ENCODE measurements at regions not wholly inside any gene's neighbourhood (a gene's known extent, or its start where the extent isn't known, plus 50 kb on each side); places are given as distances from the start of the nearest gene placed in this dataset.
"Not testable (repeated sequence)": the region's sequence is repeated elsewhere in the genome, so short reads cannot be mapped to it uniquely, and the experiment has no call there.

GRCh38 chr9:27835746-27836145 is 262.5 kb upstream of the C9orf72 start:
- Histone ChIP-seq H3K36me3 (ENCODE audit: insufficient read depth, low read length) (no peaks in the 10 kb centered on the region), H3F3A (ENCODE audit: low read depth) (no peaks in the 10 kb centered on the region), H2AFZ (ENCODE audit: low read length) (no peak overlapping the region), H4K20me1 (ENCODE audit: insufficient read depth, low read length, poor library complexity, severe bottlenecking) (no peaks in the 10 kb centered on the region), H3K9me3 (ENCODE audit: insufficient read depth, low read depth, low read length) (peaks cover 2% of the 10 kb centered on the region; the same call in 1 of the 2 replicates), H3K9me2 (replicated peaks; ENCODE audit: low read depth, low read length) (no peaks in the 10 kb centered on the region), H3K79me2 (ENCODE audit: insufficient read depth, low read length) (no peaks in the 10 kb centered on the region), H3K4me1 (ENCODE audit: insufficient read depth, low read length, poor library complexity, severe bottlenecking) (no peaks in the 10 kb centered on the region), H3K27me3 (ENCODE audit: insufficient read depth, low read length, poor library complexity, severe bottlenecking) (no peaks in the 10 kb centered on the region), H3K4me3 (ENCODE audit: low read length, poor library complexity, severe bottlenecking) (no peak overlapping the region), H3K9ac (ENCODE audit: low read depth, low read length, poor library complexity, severe bottlenecking) (no peak overlapping the region), H3K4me2 (ENCODE audit: low read depth, low read length, poor library complexity, severe bottlenecking) (no peak overlapping the region)
- TF ChIP-seq CTCF (conservative IDR thresholded peaks at IDR 0.05; ENCODE audit: low read length) = no peak
- TF ChIP-seq EZH2phosphoT487 (IDR thresholded peaks at IDR 0.05; ENCODE audit: borderline replicate concordance) = no peak

GRCh38 chr9:27836661-27837401 is 263.6 kb upstream of the C9orf72 start:
- TF ChIP-seq EZH2phosphoT487 (IDR thresholded peaks at IDR 0.05; ENCODE audit: borderline replicate concordance) (no peak), CTCF (conservative IDR thresholded peaks at IDR 0.05; ENCODE audit: low read length) (no peak)

DNA sequence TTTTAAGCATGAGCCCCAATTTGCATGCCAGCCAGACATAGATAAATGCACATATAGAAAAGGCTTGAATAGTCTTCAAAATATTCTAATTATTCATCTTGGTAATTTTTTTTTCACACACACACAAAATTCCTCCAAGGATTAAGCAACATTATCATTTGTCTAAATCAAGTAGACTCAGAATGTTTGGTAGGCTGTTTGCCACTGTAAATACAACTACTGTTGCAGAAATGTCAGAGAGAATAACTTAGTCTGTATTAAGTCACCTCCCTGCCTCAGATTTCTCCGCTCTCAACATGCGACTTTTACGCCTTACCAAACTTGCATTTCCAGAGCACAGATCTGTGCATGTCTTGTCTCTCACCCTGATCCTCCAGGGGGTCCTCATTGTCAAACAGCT is 265.6 kb upstream of the C9orf72 start:
- Histone ChIP-seq H2AFZ (ENCODE audit: low read length) (no peak overlapping the region), H3K9ac (ENCODE audit: low read depth, low read length, poor library complexity, severe bottlenecking) (no peak overlapping the region), H3K9me2 (replicated peaks; ENCODE audit: low read depth, low read length) (no peaks in the 10 kb centered on the region), H3K79me2 (ENCODE audit: insufficient read depth, low read length) (no peaks in the 10 kb centered on the region), H3K4me1 (ENCODE audit: insufficient read depth, low read length, poor library complexity, severe bottlenecking) (no peaks in the 10 kb centered on the region), H3K4me3 (ENCODE audit: low read length, poor library complexity, severe bottlenecking) (no peak overlapping the region), H3K4me2 (ENCODE audit: low read depth, low read length, poor library complexity, severe bottlenecking) (no peak overlapping the region), H4K20me1 (ENCODE audit: insufficient read depth, low read length, poor library complexity, severe bottlenecking) (no peaks in the 10 kb centered on the region), H3K27me3 (ENCODE audit: insufficient read depth, low read length, poor library complexity, severe bottlenecking) (no peaks in the 10 kb centered on the region), H3K9me3 (ENCODE audit: insufficient read depth, low read depth, low read length) (peaks cover 2% of the 10 kb centered on the region; the same call in 1 of the 2 replicates), H3F3A (ENCODE audit: low read depth) (no peaks in the 10 kb centered on the region), H3K36me3 (ENCODE audit: insufficient read depth, low read length) (no peaks in the 10 kb centered on the region)
- TF ChIP-seq EZH2phosphoT487 (IDR thresholded peaks at IDR 0.05; ENCODE audit: borderline replicate concordance) (no peak), CTCF (conservative IDR thresholded peaks at IDR 0.05; ENCODE audit: low read length) (no peak)

More at GRCh38 chr9:27836661-27837401, 263.6 kb upstream of the C9orf72 start:
- Histone ChIP-seq H3K79me2 (ENCODE audit: insufficient read depth, low read length) (no peaks in the 10 kb centered on the region), H3K9ac (ENCODE audit: low read depth, low read length, poor library complexity, severe bottlenecking) (no peak overlapping the region), H3F3A (ENCODE audit: low read depth) (no peaks in the 10 kb centered on the region), H3K4me1 (ENCODE audit: insufficient read depth, low read length, poor library complexity, severe bottlenecking) (no peaks in the 10 kb centered on the region), H3K4me2 (ENCODE audit: low read depth, low read length, poor library complexity, severe bottlenecking) (no peak overlapping the region), H3K27me3 (ENCODE audit: insufficient read depth, low read length, poor library complexity, severe bottlenecking) (no peaks in the 10 kb centered on the region), H3K9me2 (replicated peaks; ENCODE audit: low read depth, low read length) (no peaks in the 10 kb centered on the region), H3K36me3 (ENCODE audit: insufficient read depth, low read length) (no peaks in the 10 kb centered on the region), H4K20me1 (ENCODE audit: insufficient read depth, low read length, poor library complexity, severe bottlenecking) (no peaks in the 10 kb centered on the region), H3K4me3 (ENCODE audit: low read length, poor library complexity, severe bottlenecking) (no peak overlapping the region), H2AFZ (ENCODE audit: low read length) (no peak overlapping the region), H3K9me3 (ENCODE audit: insufficient read depth, low read depth, low read length) (peaks cover 2% of the 10 kb centered on the region; the same call in 1 of the 2 replicates)

DNA sequence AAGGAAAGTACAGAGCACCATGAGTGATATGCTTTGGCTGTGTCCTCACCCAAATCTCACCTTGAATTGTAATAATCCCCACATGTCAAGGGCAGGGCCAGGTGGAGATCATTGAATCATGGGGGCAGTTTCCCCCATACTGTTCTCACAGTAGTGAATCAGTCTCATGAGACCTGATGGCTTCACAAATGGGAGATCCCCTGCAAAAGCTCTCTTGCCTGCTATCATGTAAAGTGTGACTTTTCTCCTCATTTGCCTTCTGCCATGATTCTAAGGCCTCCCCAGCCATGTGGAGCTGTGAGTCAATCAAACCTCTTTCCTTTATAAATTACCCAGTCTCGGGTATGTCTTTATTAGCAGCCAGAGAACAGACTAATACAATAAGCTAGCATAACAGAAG is 266.5 kb upstream of the C9orf72 start:
- not testable (repeated sequence) for H3K79me2 ChIP-seq (ENCODE audit: insufficient read depth, low read length); H3K9me3 ChIP-seq (ENCODE audit: insufficient read depth, low read depth, low read length); H3K27me3 ChIP-seq (ENCODE audit: insufficient read depth, low read length, poor library complexity, severe bottlenecking); H2AFZ ChIP-seq (ENCODE audit: low read length); H3K4me2 ChIP-seq (ENCODE audit: low read depth, low read length, poor library complexity, severe bottlenecking); H3K9ac ChIP-seq (ENCODE audit: low read depth, low read length, poor library complexity, severe bottlenecking); H3K36me3 ChIP-seq (ENCODE audit: insufficient read depth, low read length); H4K20me1 ChIP-seq (ENCODE audit: insufficient read depth, low read length, poor library complexity, severe bottlenecking); H3K4me3 ChIP-seq (ENCODE audit: low read length, poor library complexity, severe bottlenecking); H3F3A ChIP-seq (ENCODE audit: low read depth); H3K9me2 ChIP-seq (replicated peaks; ENCODE audit: low read depth, low read length); H3K4me1 ChIP-seq (ENCODE audit: insufficient read depth, low read length, poor library complexity, severe bottlenecking)

Data from Loucy (cell line).